ENCODE measurements at regions not wholly inside any gene's neighbourhood (a gene's known extent, or its start where the extent isn't known, plus 50 kb on each side); places are given as distances from the start of the nearest gene placed in this dataset.
A peak's percentile ranks its signal among the peaks of the same experiment; 100 is the strongest.

- no peaks in the 10 kb centered on the region for H3K36me3 ChIP-seq (ENCODE audit: control insufficient read depth in 4 of 4, insufficient read depth in 3 of 4, low read depth in 1 of 4, low read length in 3 of 4)
- 43% methylated on average over 7 of the region's 7 CpGs for WGBS
- peaks cover 0 to 6% (median 4%) of the 10 kb centered on the region in 4 donors for H3K4me1 ChIP-seq (ENCODE audit: control insufficient read depth in 4 of 4, insufficient read depth in 4 of 4, low read length in 3 of 4)
- peak; percentile 86 for TF ChIP-seq FOXA2 (IDR thresholded peaks at IDR 0.05)
- TF ChIP-seq EGR1 (IDR thresholded peaks at IDR 0.05; ENCODE audit: low read depth in 2 of 2), result peak in 1 of 2 donors; percentile 12
- TF ChIP-seq REST (IDR thresholded peaks at IDR 0.05), result peak; percentile 69
- no peak for TF ChIP-seq ATF3 (IDR thresholded peaks at IDR 0.05)
- TF ChIP-seq TAF1 (conservative IDR thresholded peaks at IDR 0.05), result no peak
- TF ChIP-seq FOXA1 (IDR thresholded peaks at IDR 0.05), result no peak
- TF ChIP-seq HNF4G (IDR thresholded peaks at IDR 0.05), result peak; percentile 41
- TF ChIP-seq YY1 (IDR thresholded peaks at IDR 0.05), result peak; percentile 94
- TF ChIP-seq NR2F2 (IDR thresholded peaks at IDR 0.05), result peak; percentile 18
- peak; percentile 32 to 62 for TF ChIP-seq JUND (IDR thresholded peaks at IDR 0.05)
- TF ChIP-seq RXRA (IDR thresholded peaks at IDR 0.05), result peak; percentile 66 to 85
- peak; percentile 91 for TF ChIP-seq ZBTB33 (IDR thresholded peaks at IDR 0.05)
- TF ChIP-seq RAD21 (IDR thresholded peaks at IDR 0.05), result peak; percentile 65 to 77
- TF ChIP-seq MAX (IDR thresholded peaks at IDR 0.05), result peak; percentile 67
- peak; percentile 65 for TF ChIP-seq SP1 (IDR thresholded peaks at IDR 0.05)
- no peak for TF ChIP-seq GABPA (IDR thresholded peaks at IDR 0.05 in 1 of 2, conservative IDR thresholded peaks at IDR 0.05 in 1 of 2)
- peak; percentile 91 to 92 for TF ChIP-seq HNF4A (conservative IDR thresholded peaks at IDR 0.05)
- no peak for TF ChIP-seq CTCF (IDR thresholded peaks at IDR 0.05; ENCODE audit: low read depth, low read length, missing input control)
- no peaks in the 10 kb centered on the region for H3K9me3 ChIP-seq (ENCODE audit: control insufficient read depth in 4 of 4, low read length in 3 of 4)
- H3K9ac ChIP-seq (ENCODE audit: low read depth in 1 of 2, low read length in 2 of 2), result no peak overlapping the region
- H3K4me3 ChIP-seq (ENCODE audit: low read depth in 1 of 3, low read length in 3 of 3), result no peak overlapping the region
- H3K27ac ChIP-seq (ENCODE audit: low read depth in 1 of 2, low read length in 2 of 2), result no peak overlapping the region
- H3K27me3 ChIP-seq (ENCODE audit: control insufficient read depth in 4 of 4, insufficient read depth in 4 of 4, low read length in 3 of 4), result no peaks in the 10 kb centered on the region
- no peak for DNase-seq (ENCODE audit: low spot score)
Observed at GRCh38 chr6:145139140-145139850, 596.0 kb downstream of the EPM2A start.

Data from liver (tissue), 8 donors.